ENCODE measurements at regions not wholly inside any gene's neighbourhood (a gene's known extent, or its start where the extent isn't known, plus 50 kb on each side); places are given as distances from the start of the nearest gene placed in this dataset.

- Histone ChIP-seq H3K27ac (no peak overlapping the region), H3K4me3 (no peak overlapping the region), H3K36me3 (no peaks in the 10 kb centered on the region), H3K4me1 (replicated peaks) (peaks cover 3% of the 10 kb centered on the region), H3K27me3 (replicated peaks; ENCODE audit: insufficient read depth) (no peaks in the 10 kb centered on the region), H3K9me3 (no peaks in the 10 kb centered on the region)
- no peak for TF ChIP-seq POLR2AphosphoS5 (IDR thresholded peaks at IDR 0.05)
- TF ChIP-seq POLR2A (IDR thresholded peaks at IDR 0.05), result no peak
- intact Hi-C loops (cut with DNase I), result no loop called here
- no peak for DNase-seq (ENCODE audit: low spot score)
These were observed 128.9 kb upstream of the TARS1 start for GRCh38 chr5:33311893-33312292.

- Histone ChIP-seq H3K36me3 (no peaks in the 10 kb centered on the region), H3K27ac (no peak overlapping the region), H3K4me1 (replicated peaks) (peaks cover 3% of the 10 kb centered on the region), H3K27me3 (replicated peaks; ENCODE audit: insufficient read depth) (no peaks in the 10 kb centered on the region), H3K9me3 (no peaks in the 10 kb centered on the region), H3K4me3 (no peak overlapping the region)
- 96% methylated on average over 4 of the region's 4 CpGs for WGBS
- TF ChIP-seq POLR2A (IDR thresholded peaks at IDR 0.05) (no peak), POLR2AphosphoS5 (IDR thresholded peaks at IDR 0.05) (peak; percentile 55)
- peak; percentile 13 for DNase-seq (ENCODE audit: low spot score)
- intact Hi-C loops (cut with DNase I), result no loop called here
These were observed 127.9 kb upstream of the TARS1 start for GRCh38 chr5:33312571-33313549.

GRCh38 chr5:33315189-33315588 lies 125.6 kb upstream of the TARS1 start:
- no peaks in the 10 kb centered on the region for H3K27me3 ChIP-seq (replicated peaks; ENCODE audit: insufficient read depth)
- TF ChIP-seq POLR2A (IDR thresholded peaks at IDR 0.05), result no peak
- TF ChIP-seq CTCF (IDR thresholded peaks at IDR 0.05), result no peak
- TF ChIP-seq POLR2AphosphoS5 (IDR thresholded peaks at IDR 0.05), result no peak
- no peak overlapping the region for H3K4me3 ChIP-seq
- no peak overlapping the region for H3K27ac ChIP-seq
- intact Hi-C loops (cut with DNase I), result no loop called here
- no peaks in the 10 kb centered on the region for H3K36me3 ChIP-seq
- H3K9me3 ChIP-seq, result no peaks in the 10 kb centered on the region
- DNase-seq (ENCODE audit: low spot score), result no peak
- no peaks in the 10 kb centered on the region for H3K4me1 ChIP-seq (replicated peaks)
- 75% methylated on average over 1 of the region's 1 CpG for WGBS

GRCh38 chr5:33316773-33317172 lies 124.0 kb upstream of the TARS1 start:
- H3K36me3 ChIP-seq, result no peaks in the 10 kb centered on the region
- TF ChIP-seq POLR2AphosphoS5 (IDR thresholded peaks at IDR 0.05) (no peak), POLR2A (IDR thresholded peaks at IDR 0.05) (no peak), CTCF (IDR thresholded peaks at IDR 0.05) (no peak)
- H3K27ac ChIP-seq, result no peak overlapping the region
- 85% methylated on average over 1 of the region's 1 CpG for WGBS
- no peak overlapping the region for H3K4me3 ChIP-seq
- DNase-seq (ENCODE audit: low spot score), result no peak
- no peaks in the 10 kb centered on the region for H3K9me3 ChIP-seq
- H3K27me3 ChIP-seq (replicated peaks; ENCODE audit: insufficient read depth), result no peaks in the 10 kb centered on the region
- H3K4me1 ChIP-seq (replicated peaks), result no peaks in the 10 kb centered on the region
- intact Hi-C loops (cut with DNase I), result no loop called here

GRCh38 chr5:33317271-33317670 lies 123.5 kb upstream of the TARS1 start:
- Histone ChIP-seq H3K9me3 (no peaks in the 10 kb centered on the region), H3K4me3 (no peak overlapping the region), H3K36me3 (no peaks in the 10 kb centered on the region), H3K27me3 (replicated peaks; ENCODE audit: insufficient read depth) (no peaks in the 10 kb centered on the region), H3K4me1 (replicated peaks) (no peaks in the 10 kb centered on the region), H3K27ac (no peak overlapping the region)
- 81% methylated on average over 2 of the region's 2 CpGs for WGBS
- intact Hi-C loops (cut with DNase I), result no loop called here
- TF ChIP-seq CTCF (IDR thresholded peaks at IDR 0.05) (no peak), POLR2AphosphoS5 (IDR thresholded peaks at IDR 0.05) (no peak), POLR2A (IDR thresholded peaks at IDR 0.05) (no peak)
- no peak for DNase-seq (ENCODE audit: low spot score)

- TF ChIP-seq CTCF (IDR thresholded peaks at IDR 0.05) (no peak), POLR2A (IDR thresholded peaks at IDR 0.05) (no peak), POLR2AphosphoS5 (IDR thresholded peaks at IDR 0.05) (no peak)
- H3K27ac ChIP-seq, result no peak overlapping the region
- intact Hi-C loops (cut with DNase I), result no loop called here
These were observed 121.6 kb upstream of the TARS1 start for GRCh38 chr5:33319151-33319550.

More at GRCh38 chr5:33319151-33319550, 121.6 kb upstream of the TARS1 start:
- no peak for DNase-seq (ENCODE audit: low spot score)
- Histone ChIP-seq H3K27me3 (replicated peaks; ENCODE audit: insufficient read depth) (no peaks in the 10 kb centered on the region), H3K4me1 (replicated peaks) (no peaks in the 10 kb centered on the region), H3K36me3 (no peaks in the 10 kb centered on the region), H3K4me3 (no peak overlapping the region), H3K9me3 (no peaks in the 10 kb centered on the region)
- WGBS, result 91% methylated on average over 1 of the region's 1 CpG
